Ovary (tissue), 3 donors: ENCODE measurements at regions not wholly inside any gene's neighbourhood (a gene's known extent, or its start where the extent isn't known, plus 50 kb on each side); places are given as distances from the start of the nearest gene placed in this dataset.

Experiments
- CTCF ChIP-seq, 3 donors: fragments of 450-650 bp in 2 of 3; fragments of 200-600 bp in 1 of 3; IDR thresholded peaks; one replicate each; pipeline versions ENCODE4 v1.5.1 to v1.8.0; 2016 to 2022; ENCODE audit warnings: antibody characterized with exemption in 3 of 3, mild to moderate bottlenecking in 1 of 3
- EP300 ChIP-seq: sonication (generic); formaldehyde crosslinking; IDR thresholded peaks from one replicate; pipeline ENCODE4 v1.6.1; 2017; ENCODE audit warnings: antibody characterized with exemption
- POLR2A ChIP-seq: fragments of 450-650 bp; IDR thresholded peaks from one replicate; pipeline ENCODE4 v1.6.1; 2017; ENCODE audit warnings: antibody characterized with exemption, mild to moderate bottlenecking, moderate library complexity
- donor health status: DM: no; HTN: no; CAD: no.

- TF ChIP-seq CTCF (IDR thresholded peaks at IDR 0.05), result no peak
- no peak for TF ChIP-seq EP300
- no peak for TF ChIP-seq POLR2A
These were observed 179.3 kb downstream of the POTEB3 start for GRCh38 chr15:21260966-21261395.
